K562 (cell line): ENCODE measurements at regions not wholly inside any gene's neighbourhood (a gene's known extent, or its start where the extent isn't known, plus 50 kb on each side); places are given as distances from the start of the nearest gene placed in this dataset.

Experiments
- ATAC-seq: fragments of 200-7000 bp; cut with Tn5 transposase; 3 replicates; pipeline ENCODE4 v1.9.1; 2020; ENCODE audit warnings: moderate library complexity
- BruUV-seq: library from RNA; stranded (reverse); fragments of 400-500 nt; replicated peaks from 2 replicates; lab custom pipeline; 2021; lab: Mats Ljungman, UMichigan
- CTCF ChIA-PET: fragments of 300-600 bp; formaldehyde crosslinking; extraction: SDS; loops from one replicate; lab custom pipeline; 2021; ENCODE audit warnings: low intra/inter-chr PET ratio; lab: Yijun Ruan, JAX
- POLR2A ChIA-PET: fragments of 300-600, 350-650 bp; sonication (Branson Sonifier 250); formaldehyde crosslinking; extraction: SDS; loops from one replicate; lab custom pipeline; 2021; ENCODE audit warnings: antibody characterized with exemption, inconsistent platforms; lab: Yijun Ruan, JAX
- DNase-seq, 4 experiments: peaks; one replicate each; pipeline versions ENCODE4 v3.0.0 to v3.0.0-alpha.2; 2011 to 2018; ENCODE audit warnings: low spot score in 3 of 4, mixed read lengths in 3 of 4; ENCODE audit errors: extremely low read depth in 1 of 4
- FAIRE-seq: peaks from 2 replicates; lab custom pipeline; 2011; peaks lifted over from hg19 to GRCh38; lab: Jason Lieb, UNC
- H2AFZ ChIP-seq: 2 replicates; pipeline ENCODE4 v1.6.0; 2011; ENCODE audit warnings: low read depth, low read length, control low read depth, inconsistent platforms
- H3K27ac ChIP-seq: fragments of 200-600 bp; 3 replicates; pipeline ENCODE4 v1.8.0; 2011; ENCODE audit warnings: low read depth, mild to moderate bottlenecking, control low read depth, inconsistent platforms, low read length, moderate library complexity, mixed read lengths; ENCODE audit errors: extremely low read depth
- H3K27me3 ChIP-seq, 2 experiments: fragments of 300-600 bp in 1 of 2; 2 replicates in 1 of 2; 3 replicates in 1 of 2; pipeline versions ENCODE4 v1.6.0 to v1.8.0; 2011; ENCODE audit warnings: inconsistent platforms in 2 of 2, low read length in 2 of 2, mild to moderate bottlenecking in 1 of 2, mixed read lengths in 1 of 2, moderate library complexity in 1 of 2; ENCODE audit not compliant: control insufficient read depth in 2 of 2, insufficient read depth in 2 of 2
- H3K36me3 ChIP-seq: fragments of 300-600 bp; 3 replicates; pipeline ENCODE4 v1.8.0; 2011; ENCODE audit warnings: mild to moderate bottlenecking, low read length, inconsistent platforms; ENCODE audit not compliant: control insufficient read depth, insufficient read depth
- H3K4me1 ChIP-seq, 2 experiments: fragments of 200-600 bp in 1 of 2; replicated peaks in 1 of 2; 2 replicates in 1 of 2; 3 replicates in 1 of 2; pipeline versions ENCODE4 v1.5.1 to v1.8.0; 2011; ENCODE audit warnings: inconsistent platforms in 2 of 2, low read length in 2 of 2, mild to moderate bottlenecking in 1 of 2, mixed read lengths in 1 of 2, moderate library complexity in 1 of 2; ENCODE audit not compliant: control insufficient read depth in 2 of 2, insufficient read depth in 2 of 2
- H3K4me2 ChIP-seq: 2 replicates; pipeline ENCODE4 v1.6.1; 2011; ENCODE audit warnings: low read length, control low read depth, inconsistent platforms, mixed read lengths; ENCODE audit not compliant: insufficient read depth
- H3K4me3 ChIP-seq: fragments of 200-600 bp; sonication (generic), shearing (Covaris generic); 2 replicates; pipeline ENCODE4 v1.5.1; 2016; ENCODE audit warnings: control low read depth, inconsistent platforms
- H3K79me2 ChIP-seq: fragments of 200-600 bp; 3 replicates; pipeline ENCODE4 v1.8.0; 2011; ENCODE audit warnings: low read length, inconsistent platforms; ENCODE audit not compliant: control insufficient read depth, insufficient read depth
- H3K9ac ChIP-seq, 2 experiments: 2 replicates each; pipeline versions ENCODE4 v1.6.0 to v1.6.1; 2011; ENCODE audit warnings: low read depth in 2 of 2, low read length in 2 of 2, control low read depth in 1 of 2, inconsistent platforms in 1 of 2, mild to moderate bottlenecking in 1 of 2, mixed read lengths in 1 of 2; ENCODE audit not compliant: insufficient read depth in 1 of 2
- H3K9me1 ChIP-seq: one replicate; pipeline ENCODE4 v1.6.0; 2011; ENCODE audit warnings: inconsistent platforms, mild to moderate bottlenecking, low read length, moderate library complexity; ENCODE audit not compliant: control insufficient read depth, insufficient read depth
- H3K9me3 ChIP-seq: replicated peaks from 2 replicates; pipeline ENCODE4 v1.5.1; 2011; ENCODE audit warnings: low read depth, low read length, inconsistent platforms; ENCODE audit not compliant: control insufficient read depth, insufficient read depth
- H4K20me1 ChIP-seq: replicated peaks from 2 replicates; pipeline ENCODE4 v1.6.1; 2011; ENCODE audit warnings: low read length, inconsistent platforms, mixed read lengths; ENCODE audit not compliant: control insufficient read depth, insufficient read depth
- HIVEP1 ChIP-seq: fragments of 250-450 bp; sonication (Bioruptor Pico); IDR thresholded peaks from 2 replicates; pipeline ENCODE4 v1.4.0; 2020; ENCODE audit warnings: mild to moderate bottlenecking
- NCOA2 ChIP-seq, 2 experiments: fragments of 450-650 bp; IDR thresholded peaks; 2 replicates each; pipeline ENCODE4 v1.6.1; 2018; ENCODE audit warnings: mild to moderate bottlenecking in 2 of 2, moderate library complexity in 1 of 2; ENCODE audit not compliant: partially characterized antibody in 2 of 2
- NCOA4 ChIP-seq: fragments of 450-650 bp; IDR thresholded peaks from 2 replicates; pipeline ENCODE4 v1.6.1; 2018; ENCODE audit warnings: mild to moderate bottlenecking; ENCODE audit not compliant: partially characterized antibody
- U2AF2 ChIP-seq: fragments of 200-400 bp; formaldehyde crosslinking; optimal IDR thresholded peaks from 2 replicates; pipeline ENCODE3; 2017; ENCODE audit warnings: low read depth, mild to moderate bottlenecking, low read length
- ZBTB7A ChIP-seq: IDR thresholded peaks from 2 replicates; pipeline ENCODE4 v1.6.1; 2011; ENCODE audit warnings: low read depth, mild to moderate bottlenecking, low read length, moderate library complexity, borderline replicate concordance; ENCODE audit not compliant: control insufficient read depth
- ZNF695 ChIP-seq: fragments of 450-650 bp; formaldehyde crosslinking; IDR thresholded peaks from 2 replicates; pipeline ENCODE4 v1.4.0; 2020; ENCODE audit warnings: mild to moderate bottlenecking, moderate library complexity
- WGBS: fragments of 100-300 bp; shearing (Covaris generic); methylation state at CpG from one replicate; pipeline ENCODE4 v1.1.6; 2016; ENCODE audit warnings: low coverage, mixed read lengths; ENCODE audit not compliant: insufficient coverage; ENCODE audit errors: missing lambda C conversion rate; 5-methylcytosine and 5-hydroxymethylcytosine counted together
- in situ Hi-C: fragments of 300-500 bp; cut with MboI; formaldehyde crosslinking; loops from 4 replicates; pipeline ENCODE4 v1.15.0; 2018; ENCODE audit warnings: inconsistent platforms, mixed read lengths
- intact Hi-C: fragments of 100-400 bp; cut with micrococcal nuclease; formaldehyde crosslinking; loops from 2 replicates; pipeline ENCODE4 v1.14.2; 2022
- TF ChIP-seq, protein P1 (sequence below): fragments of 200-400 bp; formaldehyde crosslinking; IDR thresholded peaks from 2 replicates; pipeline ENCODE4 v1.6.1; 2017; ENCODE audit warnings: mild to moderate bottlenecking, low read depth, low read length, moderate library complexity
- TF ChIP-seq, protein P2 (sequence below): fragments of 200-800 bp; sonication (Bioruptor generic); IDR thresholded peaks from 2 replicates; pipeline ENCODE4 v1.6.1; 2017; ENCODE audit warnings: missing genetic modification characterization, missing compliant biosample characterization

- TF ChIP-seq, protein P1, sequence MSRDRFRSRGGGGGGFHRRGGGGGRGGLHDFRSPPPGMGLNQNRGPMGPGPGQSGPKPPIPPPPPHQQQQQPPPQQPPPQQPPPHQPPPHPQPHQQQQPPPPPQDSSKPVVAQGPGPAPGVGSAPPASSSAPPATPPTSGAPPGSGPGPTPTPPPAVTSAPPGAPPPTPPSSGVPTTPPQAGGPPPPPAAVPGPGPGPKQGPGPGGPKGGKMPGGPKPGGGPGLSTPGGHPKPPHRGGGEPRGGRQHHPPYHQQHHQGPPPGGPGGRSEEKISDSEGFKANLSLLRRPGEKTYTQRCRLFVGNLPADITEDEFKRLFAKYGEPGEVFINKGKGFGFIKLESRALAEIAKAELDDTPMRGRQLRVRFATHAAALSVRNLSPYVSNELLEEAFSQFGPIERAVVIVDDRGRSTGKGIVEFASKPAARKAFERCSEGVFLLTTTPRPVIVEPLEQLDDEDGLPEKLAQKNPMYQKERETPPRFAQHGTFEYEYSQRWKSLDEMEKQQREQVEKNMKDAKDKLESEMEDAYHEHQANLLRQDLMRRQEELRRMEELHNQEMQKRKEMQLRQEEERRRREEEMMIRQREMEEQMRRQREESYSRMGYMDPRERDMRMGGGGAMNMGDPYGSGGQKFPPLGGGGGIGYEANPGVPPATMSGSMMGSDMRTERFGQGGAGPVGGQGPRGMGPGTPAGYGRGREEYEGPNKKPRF, result no peak
- TF ChIP-seq NCOA4, result no peak
- TF ChIP-seq NCOA2 (IDR thresholded peaks at IDR 0.05; ENCODE audit: partially characterized antibody in 2 of 2), result no peak
- TF ChIP-seq U2AF2, result no peak
Observed at GRCh38 chr2:43039376-43040080, 186.9 kb downstream of the ZFP36L2 start (continued).

- H3K9ac ChIP-seq, result peak overlapping the region in 1 of 2 experiments; percentile 63; a peak in 2 of 4 replicates
- H3K27ac ChIP-seq, result no peak overlapping the region
- POLR2A ChIA-PET, result interaction anchor here (0.7 kb wide), 1 partner anchor 33 kb away, joined by 3 read pairs; no protein-coding TSS in a partner anchor
- 49% methylated on average over 12 of the region's 12 CpGs for WGBS
- DNase-seq (no peak), ATAC-seq (no peak), FAIRE-seq (no peak)
- 0 out of 2 replicates have a peak overlapping the region, but pooled peaks have one; percentile 49 for H2AFZ ChIP-seq
- no peaks in the 10 kb centered on the region for H4K20me1 ChIP-seq
- no peak overlapping the region for H3K4me3 ChIP-seq
- peaks cover 45 to 47% of the 10 kb centered on the region in 2 experiments for H3K4me1 ChIP-seq
- CTCF ChIA-PET, result no interaction called here
- no peaks in the 10 kb centered on the region for H3K9me1 ChIP-seq
- no peaks in the 10 kb centered on the region for H3K27me3 ChIP-seq
- in situ Hi-C loops, result no loop called here
- BruUV-seq, result no TSS peak
- H3K36me3 ChIP-seq, result no peaks in the 10 kb centered on the region
- H3K9me3 ChIP-seq, result no peaks in the 10 kb centered on the region
- TF ChIP-seq ZBTB7A (peak; percentile 15; the same call in 1 of the 2 replicates), ZNF695 (no peak), HIVEP1 (no peak)
- TF ChIP-seq, protein P2, sequence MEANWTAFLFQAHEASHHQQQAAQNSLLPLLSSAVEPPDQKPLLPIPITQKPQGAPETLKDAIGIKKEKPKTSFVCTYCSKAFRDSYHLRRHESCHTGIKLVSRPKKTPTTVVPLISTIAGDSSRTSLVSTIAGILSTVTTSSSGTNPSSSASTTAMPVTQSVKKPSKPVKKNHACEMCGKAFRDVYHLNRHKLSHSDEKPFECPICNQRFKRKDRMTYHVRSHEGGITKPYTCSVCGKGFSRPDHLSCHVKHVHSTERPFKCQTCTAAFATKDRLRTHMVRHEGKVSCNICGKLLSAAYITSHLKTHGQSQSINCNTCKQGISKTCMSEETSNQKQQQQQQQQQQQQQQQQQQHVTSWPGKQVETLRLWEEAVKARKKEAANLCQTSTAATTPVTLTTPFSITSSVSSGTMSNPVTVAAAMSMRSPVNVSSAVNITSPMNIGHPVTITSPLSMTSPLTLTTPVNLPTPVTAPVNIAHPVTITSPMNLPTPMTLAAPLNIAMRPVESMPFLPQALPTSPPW (CRISPR knock-in tag), result 0 out of 2 replicates have a peak, but pooled peaks have one; percentile 0
- H3K79me2 ChIP-seq, result no peaks in the 10 kb centered on the region
- intact Hi-C loops, result no loop called here
- no peak overlapping the region for H3K4me2 ChIP-seq
Observed at GRCh38 chr2:43038696-43039094, 187.7 kb downstream of the ZFP36L2 start.
